WTC11 (cell line): ENCODE measurements at regions not wholly inside any gene's neighbourhood (a gene's known extent, or its start where the extent isn't known, plus 50 kb on each side); places are given as distances from the start of the nearest gene placed in this dataset.

Source experiments
- ATF1 ChIP-seq: sonication (generic); formaldehyde crosslinking; IDR thresholded peaks from 2 replicates; pipeline ENCODE4 v1.8.1; 2023; ENCODE audit warnings: mild to moderate bottlenecking, moderate library complexity, missing genetic modification reagents
- ESRRA ChIP-seq: sonication (generic); formaldehyde crosslinking; IDR thresholded peaks from 2 replicates; pipeline ENCODE4 v1.8.1; 2022; ENCODE audit warnings: mild to moderate bottlenecking, missing genetic modification reagents, borderline replicate concordance
- FOXJ3 ChIP-seq: sonication (generic); formaldehyde crosslinking; IDR thresholded peaks from 2 replicates; pipeline ENCODE4 v1.9.0; 2021; ENCODE audit warnings: missing genetic modification reagents, mild to moderate bottlenecking, borderline replicate concordance
- HMGXB4 ChIP-seq: sonication (generic); formaldehyde crosslinking; IDR thresholded peaks from 2 replicates; pipeline ENCODE4 v1.8.1; 2023; ENCODE audit warnings: mild to moderate bottlenecking, moderate library complexity, missing genetic modification reagents
- MLX ChIP-seq: sonication (generic); formaldehyde crosslinking; IDR thresholded peaks from 2 replicates; pipeline ENCODE4 v1.8.1; 2023; ENCODE audit warnings: mild to moderate bottlenecking, missing genetic modification reagents, moderate library complexity
- SMAD3 ChIP-seq: sonication (generic); formaldehyde crosslinking; IDR thresholded peaks from 2 replicates; pipeline ENCODE4 v1.8.0; 2022; ENCODE audit warnings: missing genetic modification reagents, mild to moderate bottlenecking, borderline replicate concordance
- SP1 ChIP-seq: sonication (generic); formaldehyde crosslinking; conservative IDR thresholded peaks from 2 replicates; pipeline ENCODE4 v1.8.1; 2022; ENCODE audit warnings: missing genetic modification reagents
- TEAD4 ChIP-seq: sonication (generic); formaldehyde crosslinking; IDR thresholded peaks from 2 replicates; pipeline ENCODE4 v1.8.0; 2022; ENCODE audit warnings: mild to moderate bottlenecking, missing genetic modification reagents
- USF2 ChIP-seq: sonication (generic); formaldehyde crosslinking; IDR thresholded peaks from 2 replicates; pipeline ENCODE4 v1.8.1; 2023; ENCODE audit warnings: mild to moderate bottlenecking, missing genetic modification reagents, moderate library complexity
- TF ChIP-seq, protein P1 (sequence below): fragments of 200-600 bp; IDR thresholded peaks from 2 replicates; pipeline ENCODE4 v1.8.0; 2022; ENCODE audit warnings: antibody characterized with exemption
- TF ChIP-seq, protein P2 (sequence below): sonication (generic); formaldehyde crosslinking; IDR thresholded peaks from 2 replicates; pipeline ENCODE4 v1.8.0; 2022; ENCODE audit warnings: mild to moderate bottlenecking, missing genetic modification reagents
- TF ChIP-seq, protein P3 (sequence below): sonication (generic); formaldehyde crosslinking; IDR thresholded peaks from 2 replicates; pipeline ENCODE4 v1.8.0; 2022; ENCODE audit warnings: mild to moderate bottlenecking, missing genetic modification reagents

DNA sequence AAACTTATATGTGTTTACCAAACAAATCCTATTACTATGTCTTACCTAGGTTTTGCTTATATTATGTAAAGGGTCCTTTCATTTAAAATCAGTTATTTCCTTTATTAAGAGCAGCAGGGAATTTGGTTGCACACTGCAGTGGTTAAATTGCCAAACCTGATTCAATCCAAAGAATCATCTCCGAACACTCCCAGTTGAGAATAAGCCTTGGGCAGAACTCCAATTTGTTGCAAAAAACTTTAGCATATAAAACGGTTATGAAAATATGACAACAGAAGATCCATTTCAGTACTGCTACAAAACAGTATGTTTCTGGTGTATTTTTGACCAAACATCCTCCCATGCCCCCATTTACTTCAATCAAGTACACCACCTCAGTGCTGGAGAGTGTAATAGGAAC lies 587.0 kb upstream of the GRAMD2B start:
- TF ChIP-seq SMAD3 (CRISPR knock-in tag), result no peak
- no peak for TF ChIP-seq USF2 (CRISPR knock-in tag)
- TF ChIP-seq, protein P1, sequence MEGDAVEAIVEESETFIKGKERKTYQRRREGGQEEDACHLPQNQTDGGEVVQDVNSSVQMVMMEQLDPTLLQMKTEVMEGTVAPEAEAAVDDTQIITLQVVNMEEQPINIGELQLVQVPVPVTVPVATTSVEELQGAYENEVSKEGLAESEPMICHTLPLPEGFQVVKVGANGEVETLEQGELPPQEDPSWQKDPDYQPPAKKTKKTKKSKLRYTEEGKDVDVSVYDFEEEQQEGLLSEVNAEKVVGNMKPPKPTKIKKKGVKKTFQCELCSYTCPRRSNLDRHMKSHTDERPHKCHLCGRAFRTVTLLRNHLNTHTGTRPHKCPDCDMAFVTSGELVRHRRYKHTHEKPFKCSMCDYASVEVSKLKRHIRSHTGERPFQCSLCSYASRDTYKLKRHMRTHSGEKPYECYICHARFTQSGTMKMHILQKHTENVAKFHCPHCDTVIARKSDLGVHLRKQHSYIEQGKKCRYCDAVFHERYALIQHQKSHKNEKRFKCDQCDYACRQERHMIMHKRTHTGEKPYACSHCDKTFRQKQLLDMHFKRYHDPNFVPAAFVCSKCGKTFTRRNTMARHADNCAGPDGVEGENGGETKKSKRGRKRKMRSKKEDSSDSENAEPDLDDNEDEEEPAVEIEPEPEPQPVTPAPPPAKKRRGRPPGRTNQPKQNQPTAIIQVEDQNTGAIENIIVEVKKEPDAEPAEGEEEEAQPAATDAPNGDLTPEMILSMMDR, result no peak
- no peak for TF ChIP-seq SP1 (CRISPR knock-in tag)
- no peak for TF ChIP-seq FOXJ3
- TF ChIP-seq MLX, result no peak
- no peak for TF ChIP-seq TEAD4
- no peak for TF ChIP-seq HMGXB4
- TF ChIP-seq ESRRA (CRISPR knock-in tag), result no peak
- no peak for TF ChIP-seq ATF1
- TF ChIP-seq, protein P2, sequence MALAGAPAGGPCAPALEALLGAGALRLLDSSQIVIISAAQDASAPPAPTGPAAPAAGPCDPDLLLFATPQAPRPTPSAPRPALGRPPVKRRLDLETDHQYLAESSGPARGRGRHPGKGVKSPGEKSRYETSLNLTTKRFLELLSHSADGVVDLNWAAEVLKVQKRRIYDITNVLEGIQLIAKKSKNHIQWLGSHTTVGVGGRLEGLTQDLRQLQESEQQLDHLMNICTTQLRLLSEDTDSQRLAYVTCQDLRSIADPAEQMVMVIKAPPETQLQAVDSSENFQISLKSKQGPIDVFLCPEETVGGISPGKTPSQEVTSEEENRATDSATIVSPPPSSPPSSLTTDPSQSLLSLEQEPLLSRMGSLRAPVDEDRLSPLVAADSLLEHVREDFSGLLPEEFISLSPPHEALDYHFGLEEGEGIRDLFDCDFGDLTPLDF (CRISPR knock-in tag), result no peak
- TF ChIP-seq, protein P3, sequence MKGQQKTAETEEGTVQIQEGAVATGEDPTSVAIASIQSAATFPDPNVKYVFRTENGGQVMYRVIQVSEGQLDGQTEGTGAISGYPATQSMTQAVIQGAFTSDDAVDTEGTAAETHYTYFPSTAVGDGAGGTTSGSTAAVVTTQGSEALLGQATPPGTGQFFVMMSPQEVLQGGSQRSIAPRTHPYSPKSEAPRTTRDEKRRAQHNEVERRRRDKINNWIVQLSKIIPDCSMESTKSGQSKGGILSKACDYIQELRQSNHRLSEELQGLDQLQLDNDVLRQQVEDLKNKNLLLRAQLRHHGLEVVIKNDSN (CRISPR knock-in tag), result no peak
